HuH-7 (cell line): ENCODE measurements at regions not wholly inside any gene's neighbourhood (a gene's known extent, or its start where the extent isn't known, plus 50 kb on each side); places are given as distances from the start of the nearest gene placed in this dataset.
"Not testable (repeated sequence)": the region's sequence is repeated elsewhere in the genome, so short reads cannot be mapped to it uniquely, and the experiment has no call there.

Source experiments
- DNase-seq: peaks from one replicate; pipeline ENCODE4 v3.0.0; 2011; ENCODE audit warnings: low spot score

DNA sequence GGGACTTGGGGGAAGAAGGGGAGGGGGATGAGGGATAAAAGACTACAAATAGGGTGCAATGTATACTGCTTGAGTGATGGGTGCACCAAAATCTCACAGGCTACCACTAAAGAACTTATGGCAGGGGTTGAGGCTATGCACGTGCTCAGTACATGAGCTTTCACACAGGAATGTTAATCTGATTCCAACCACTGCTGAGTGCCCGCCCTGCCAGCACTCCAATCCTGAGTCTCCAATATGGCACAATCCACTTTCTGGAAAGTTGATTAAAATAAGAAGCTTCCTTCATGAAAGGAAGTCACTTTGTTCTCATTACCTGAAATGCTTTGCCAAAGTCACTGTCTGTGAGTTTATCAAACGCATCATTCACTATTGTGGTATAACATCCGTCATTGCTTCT is 463.0 kb downstream of the IRS2 start:
- DNase-seq: no peak

DNA sequence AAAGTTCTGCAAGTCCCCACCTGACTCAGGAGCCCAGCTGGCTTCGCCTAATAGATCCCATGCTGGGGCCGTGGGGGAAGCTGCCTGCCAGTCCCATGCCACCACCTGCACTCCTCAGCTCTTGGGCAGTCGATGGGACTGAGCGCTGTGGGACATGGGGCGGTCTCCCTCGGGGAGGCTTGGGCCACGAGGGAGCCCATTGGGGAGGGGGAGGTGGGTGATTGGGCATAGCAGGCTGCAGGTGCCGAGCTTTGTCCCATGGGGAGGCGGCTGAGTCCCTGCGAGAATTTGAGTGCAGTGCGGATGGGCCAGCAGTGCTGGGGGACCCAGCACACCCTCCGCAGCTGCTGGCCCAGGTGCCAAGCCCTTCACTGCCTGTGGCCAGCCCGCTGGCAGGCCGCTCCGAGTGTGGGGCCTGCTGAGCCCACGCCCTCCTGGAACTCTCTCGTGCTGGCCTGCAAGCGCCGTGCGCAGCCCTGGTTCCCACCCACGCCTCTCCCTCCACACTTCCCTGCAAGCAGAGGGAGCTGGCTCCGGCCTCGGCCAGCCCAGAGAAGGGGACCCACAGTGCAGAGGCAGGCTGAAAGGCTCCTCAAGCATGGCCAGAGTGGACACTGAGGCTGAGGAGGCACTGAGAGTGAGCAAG is 467.3 kb downstream of the IRS2 start:
- DNase-seq: no peak

DNA sequence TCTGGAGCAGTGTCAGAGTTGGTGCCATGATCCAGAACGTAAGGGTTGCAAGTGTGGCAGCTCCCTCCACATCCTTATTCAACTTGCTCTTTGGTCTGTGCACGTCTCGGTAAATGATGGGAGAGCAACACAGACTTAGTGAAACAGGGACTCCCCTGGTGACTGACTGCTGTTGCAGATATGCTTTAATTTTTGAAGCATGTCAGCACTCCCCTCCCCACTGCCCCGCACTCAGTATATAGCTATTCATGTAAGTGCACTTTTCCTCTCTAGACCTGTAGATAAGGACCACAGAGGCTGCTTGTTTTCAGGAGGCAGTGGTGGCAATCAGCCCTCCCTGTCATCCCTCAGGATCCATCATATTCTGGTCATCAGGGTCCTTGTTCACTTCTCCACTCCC is 470.9 kb downstream of the IRS2 start:
- DNase-seq: no peak

DNA sequence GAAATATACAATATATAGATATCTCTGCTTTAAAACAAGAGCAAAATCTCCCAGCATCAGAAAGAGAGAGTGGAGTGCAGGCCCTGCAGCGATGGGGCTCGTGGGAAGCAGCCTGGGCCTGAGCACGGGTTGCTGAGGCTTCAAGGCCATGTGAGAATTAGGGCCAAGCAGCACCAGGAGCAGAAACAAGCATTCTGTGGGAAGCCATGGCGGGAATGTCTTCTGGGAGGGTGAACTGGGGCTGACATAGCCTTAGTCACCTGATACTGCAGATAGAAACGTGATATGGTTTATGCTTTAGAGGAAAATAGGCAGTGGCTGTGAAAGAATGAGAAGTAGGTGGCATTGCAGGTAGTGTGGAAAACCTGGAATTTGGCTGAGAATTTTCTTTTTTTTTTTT is 472.3 kb downstream of the IRS2 start:
- DNase-seq: no peak

DNA sequence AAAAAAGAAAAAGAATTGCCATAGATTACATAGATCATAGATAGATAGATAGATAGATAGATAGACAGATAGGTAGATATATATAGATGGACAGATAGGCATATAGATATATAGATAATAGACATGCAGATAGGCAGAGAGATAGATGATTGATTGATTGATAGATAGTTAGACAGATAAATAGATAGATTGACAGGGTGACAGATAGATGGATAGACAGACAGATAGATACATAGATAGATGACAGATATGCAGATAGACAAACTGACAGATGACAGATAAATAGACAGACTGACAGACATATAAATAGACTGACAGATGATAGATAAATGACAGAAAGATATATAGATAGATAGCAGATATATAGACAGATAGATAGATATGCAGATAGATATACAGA is 474.0 kb downstream of the IRS2 start:
- no peak for DNase-seq

DNA sequence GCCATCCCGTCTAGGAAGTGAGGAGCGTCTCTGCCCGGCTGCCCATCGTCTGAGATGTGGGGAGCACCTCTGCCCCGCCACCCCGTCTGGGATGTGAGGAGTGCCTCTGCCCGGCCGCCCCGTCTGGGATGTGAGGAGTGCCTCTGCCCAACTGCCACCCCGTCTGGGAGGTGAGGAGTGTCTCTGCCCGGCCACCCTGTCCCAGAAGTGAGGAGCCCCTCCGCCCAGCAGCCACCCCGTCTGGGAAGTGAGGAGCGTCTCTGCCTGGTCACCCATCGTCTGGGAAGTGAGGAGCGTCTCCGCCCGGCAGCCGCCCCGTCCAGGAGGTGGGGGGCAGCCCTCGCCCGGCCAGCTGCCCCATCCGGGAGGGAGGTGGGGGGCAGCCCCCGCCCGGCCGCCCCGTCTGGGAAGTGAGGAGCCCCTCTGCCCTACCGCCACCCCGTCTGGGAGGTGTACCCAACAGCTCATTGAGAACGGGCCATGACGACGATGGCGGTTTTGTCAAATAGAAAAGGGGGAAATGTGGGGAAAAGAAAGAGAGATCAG is 474.9 kb downstream of the IRS2 start:
- DNase-seq: not testable (repeated sequence)

DNA sequence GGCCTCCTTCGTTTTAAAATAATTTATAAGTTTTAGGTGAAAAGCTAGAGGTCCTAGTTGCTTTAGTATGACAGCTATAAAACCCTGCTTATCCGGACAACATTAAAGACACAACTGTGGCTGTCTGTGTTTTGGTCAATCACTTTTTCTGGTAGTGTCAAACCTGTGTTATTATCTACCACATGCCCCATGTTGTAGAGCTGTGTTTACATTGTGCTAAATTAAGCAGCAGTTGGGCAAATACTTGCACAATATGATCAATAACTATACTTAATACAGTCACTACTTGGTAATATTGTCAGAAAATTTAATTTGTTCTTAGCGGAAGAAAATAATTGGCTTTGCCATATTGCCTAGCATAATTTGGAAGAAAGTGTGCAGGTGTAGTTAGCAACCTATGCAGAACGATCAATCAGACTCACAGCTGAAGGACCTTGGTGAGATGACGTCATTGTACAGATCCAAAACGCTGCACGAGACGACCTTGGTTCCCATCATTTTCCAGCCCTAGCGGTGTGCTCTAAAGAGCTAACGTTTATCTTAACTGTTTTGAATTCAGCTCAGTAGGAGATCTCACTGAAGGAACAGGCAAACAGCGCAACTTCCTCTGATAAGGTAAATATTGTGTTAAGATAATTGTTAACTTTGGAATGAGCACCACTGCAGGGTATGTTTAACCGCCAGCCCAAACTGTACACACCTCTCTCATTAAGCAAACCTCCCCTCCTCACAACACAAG is 476.6 kb downstream of the IRS2 start:
- no peak for DNase-seq

DNA sequence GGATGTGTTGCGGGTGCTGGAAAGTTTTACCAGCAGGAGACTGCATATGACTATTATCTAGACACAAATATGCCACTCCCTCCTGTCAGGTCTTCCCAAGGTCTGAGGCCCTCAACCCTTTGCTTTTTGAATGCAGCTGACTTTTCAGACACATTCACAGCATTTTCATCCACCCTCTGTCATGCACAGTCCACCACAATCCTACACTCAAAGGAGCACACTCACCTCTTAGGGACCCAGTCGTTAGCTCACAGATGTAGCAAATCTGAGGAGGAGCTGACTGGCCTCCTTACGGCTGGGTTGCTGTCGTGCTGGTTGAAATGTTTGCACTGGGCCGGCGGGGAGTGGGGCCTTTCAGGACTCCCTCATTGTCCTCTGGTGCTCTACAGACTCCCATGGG is 479.4 kb downstream of the IRS2 start:
- DNase-seq: no peak

DNA sequence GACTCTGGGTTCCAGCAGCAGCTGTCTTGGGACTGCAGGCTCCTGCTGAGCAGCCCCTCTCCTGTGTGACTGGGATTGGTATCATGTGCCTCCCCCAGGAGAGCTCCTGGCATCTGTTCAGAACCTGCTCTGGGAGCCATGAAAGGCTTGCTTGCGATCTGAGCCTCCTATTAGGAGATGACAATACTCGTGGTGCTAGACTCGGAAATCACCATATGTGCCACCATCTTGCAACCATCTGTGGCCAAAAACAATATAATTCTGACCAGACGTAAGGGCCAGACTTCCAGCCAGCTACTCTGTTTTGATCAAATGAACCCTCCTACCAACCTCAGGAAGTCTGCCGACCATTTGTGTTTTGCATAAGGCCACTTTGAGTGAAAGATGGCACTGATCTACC is 484.7 kb downstream of the IRS2 start:
- no peak for DNase-seq

DNA sequence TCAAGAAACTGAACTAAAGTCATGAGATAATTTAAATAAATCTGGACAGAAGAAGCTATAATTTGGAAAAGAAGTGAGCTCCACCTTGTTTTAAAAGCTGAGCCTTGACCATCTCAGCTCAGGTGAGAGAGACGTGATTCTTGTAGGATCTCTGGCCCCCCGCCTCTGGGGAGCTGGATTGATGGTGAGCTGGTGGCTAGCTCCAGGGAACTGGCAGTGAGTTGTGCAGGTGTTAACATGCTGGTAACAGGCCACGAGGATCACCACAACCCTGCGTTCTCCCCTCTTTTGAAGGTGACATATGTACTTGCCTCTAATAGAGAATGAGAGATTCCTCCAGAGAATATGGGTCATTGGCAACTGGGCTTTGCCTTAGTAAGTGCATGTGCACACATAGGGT is 485.1 kb downstream of the IRS2 start:
- no peak for DNase-seq

DNA sequence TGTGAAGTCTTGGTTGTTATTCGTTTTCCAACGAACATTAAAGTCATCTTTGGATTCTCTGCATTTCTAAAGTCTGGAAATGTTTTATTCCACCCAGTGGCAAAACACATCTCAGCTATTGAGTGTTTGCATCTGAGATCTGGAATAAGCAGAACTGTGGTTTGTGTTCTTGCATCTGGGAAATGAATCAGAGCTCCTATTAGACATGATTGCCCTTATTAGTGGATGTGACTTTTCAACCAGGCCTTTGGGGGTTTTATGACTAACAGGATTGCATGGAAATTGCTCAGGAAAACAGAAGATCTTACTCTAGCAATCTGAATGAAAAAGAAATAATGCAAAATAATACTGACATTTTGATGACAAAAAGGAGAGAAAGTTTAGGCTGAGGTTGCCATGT is 488.8 kb downstream of the IRS2 start:
- DNase-seq: no peak

DNA sequence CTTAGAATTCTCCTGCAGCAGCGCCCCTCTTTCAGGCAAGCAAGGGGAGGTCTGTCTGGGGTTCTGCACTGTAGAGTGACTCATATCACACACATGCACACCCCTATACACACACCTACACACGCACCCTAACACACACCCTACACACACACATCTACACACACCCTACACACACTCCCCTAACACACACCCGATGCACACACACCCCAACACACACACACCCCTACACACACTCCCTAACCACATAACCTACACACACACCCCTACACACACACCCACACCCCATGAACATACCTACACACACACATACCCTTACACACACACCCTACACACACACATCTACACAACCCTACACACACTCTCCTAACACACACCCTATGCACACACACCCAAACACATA is 493.2 kb downstream of the IRS2 start:
- no peak for DNase-seq

DNA sequence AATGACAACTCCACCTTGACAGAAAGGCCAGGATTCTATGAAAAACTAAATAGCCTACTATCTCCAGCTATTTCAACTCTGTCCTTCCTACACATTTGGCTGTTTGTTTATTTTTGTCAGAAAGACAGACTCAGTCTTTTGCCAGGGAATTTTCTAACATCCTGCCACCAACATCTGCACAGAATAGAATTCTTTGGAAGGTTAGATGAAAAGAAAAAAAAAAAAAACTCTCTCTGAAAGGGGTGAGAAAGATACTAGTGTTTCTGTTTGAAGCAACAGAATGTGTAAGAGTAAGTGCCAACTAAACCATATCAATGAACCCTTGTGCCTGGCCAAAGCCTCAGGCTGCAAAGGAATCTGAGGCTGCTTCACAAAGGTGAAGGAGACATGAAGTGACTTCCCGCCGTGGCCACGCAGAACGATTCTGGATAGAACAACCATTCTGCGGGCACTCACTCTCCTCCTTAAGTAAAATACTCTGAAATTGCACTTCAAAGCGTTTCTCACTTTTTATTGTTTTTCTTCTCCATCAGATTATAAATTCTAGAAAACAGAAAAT is 498.2 kb downstream of the IRS2 start:
- DNase-seq: no peak

DNA sequence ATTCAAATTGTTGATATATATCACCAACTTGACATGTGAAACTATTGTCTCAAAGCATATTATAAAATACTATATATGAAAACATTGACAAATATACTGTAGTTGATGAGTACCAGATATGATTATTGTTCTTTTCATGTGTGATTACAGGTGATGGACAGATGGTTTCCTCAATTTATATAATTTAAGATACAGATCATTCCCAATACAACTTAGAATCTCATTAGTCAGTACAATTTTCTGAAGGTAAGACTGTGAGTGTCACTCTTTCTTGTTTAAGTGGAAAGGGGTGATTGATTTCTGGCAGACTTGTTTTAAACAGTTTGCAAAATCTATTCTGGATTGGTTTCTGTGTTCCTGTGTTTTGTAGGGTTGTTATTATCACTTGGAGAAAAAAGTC is 498.8 kb downstream of the IRS2 start:
- no peak for DNase-seq

DNA sequence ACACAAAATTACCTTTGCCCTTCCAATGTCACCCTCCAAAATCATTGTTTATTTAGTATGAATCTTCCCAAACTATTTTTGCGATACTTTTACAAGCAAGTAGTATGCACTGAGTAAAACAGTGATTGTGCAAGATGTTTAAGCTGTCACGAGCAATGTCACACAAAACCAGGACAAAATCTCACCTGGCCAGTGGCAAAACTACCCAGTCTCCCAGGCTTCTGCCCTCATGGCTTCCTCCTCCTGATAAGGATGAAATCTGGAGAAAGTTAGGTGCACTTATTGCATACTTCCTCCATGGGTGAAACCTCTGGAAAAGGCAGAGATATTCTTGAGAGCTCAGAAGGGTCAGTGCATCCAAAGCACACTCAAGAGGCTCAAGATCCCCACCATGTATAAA is 500.8 kb downstream of the IRS2 start:
- no peak for DNase-seq

DNA sequence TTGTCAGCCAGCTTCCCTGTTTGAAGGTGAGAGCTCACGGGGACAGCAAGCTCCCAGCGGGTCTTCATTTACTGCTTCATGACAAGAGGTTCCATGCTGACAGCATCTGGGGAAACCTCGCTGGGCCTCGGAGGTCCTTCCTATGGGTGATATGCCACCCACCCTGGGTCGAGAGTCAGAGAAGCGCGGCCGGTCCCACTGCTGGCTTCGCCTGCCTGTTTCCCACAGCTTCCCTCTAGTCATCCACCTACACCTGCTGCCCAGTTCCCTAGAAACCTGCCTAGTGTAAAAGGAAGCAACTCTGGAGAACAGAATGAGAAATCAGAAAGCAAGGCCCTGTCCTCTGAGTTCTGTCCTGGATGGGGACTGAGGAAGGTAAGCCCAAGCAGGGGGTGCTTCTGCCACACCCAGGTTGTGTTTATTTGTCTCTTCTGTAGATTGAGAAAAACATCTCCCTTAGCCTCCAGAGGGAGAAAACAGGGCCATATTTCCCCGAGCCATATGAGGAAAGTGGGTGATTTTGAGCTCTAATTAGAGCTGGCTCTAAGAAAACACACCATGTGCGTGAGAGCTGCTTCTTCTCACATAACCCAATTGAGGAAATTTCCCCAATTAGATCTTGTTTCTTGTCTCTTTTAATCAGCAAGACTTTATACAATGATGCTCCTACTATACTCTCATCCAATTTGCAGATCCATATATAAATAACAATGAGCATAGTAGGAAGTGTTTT is 504.3 kb downstream of the IRS2 start:
- DNase-seq: no peak

DNA sequence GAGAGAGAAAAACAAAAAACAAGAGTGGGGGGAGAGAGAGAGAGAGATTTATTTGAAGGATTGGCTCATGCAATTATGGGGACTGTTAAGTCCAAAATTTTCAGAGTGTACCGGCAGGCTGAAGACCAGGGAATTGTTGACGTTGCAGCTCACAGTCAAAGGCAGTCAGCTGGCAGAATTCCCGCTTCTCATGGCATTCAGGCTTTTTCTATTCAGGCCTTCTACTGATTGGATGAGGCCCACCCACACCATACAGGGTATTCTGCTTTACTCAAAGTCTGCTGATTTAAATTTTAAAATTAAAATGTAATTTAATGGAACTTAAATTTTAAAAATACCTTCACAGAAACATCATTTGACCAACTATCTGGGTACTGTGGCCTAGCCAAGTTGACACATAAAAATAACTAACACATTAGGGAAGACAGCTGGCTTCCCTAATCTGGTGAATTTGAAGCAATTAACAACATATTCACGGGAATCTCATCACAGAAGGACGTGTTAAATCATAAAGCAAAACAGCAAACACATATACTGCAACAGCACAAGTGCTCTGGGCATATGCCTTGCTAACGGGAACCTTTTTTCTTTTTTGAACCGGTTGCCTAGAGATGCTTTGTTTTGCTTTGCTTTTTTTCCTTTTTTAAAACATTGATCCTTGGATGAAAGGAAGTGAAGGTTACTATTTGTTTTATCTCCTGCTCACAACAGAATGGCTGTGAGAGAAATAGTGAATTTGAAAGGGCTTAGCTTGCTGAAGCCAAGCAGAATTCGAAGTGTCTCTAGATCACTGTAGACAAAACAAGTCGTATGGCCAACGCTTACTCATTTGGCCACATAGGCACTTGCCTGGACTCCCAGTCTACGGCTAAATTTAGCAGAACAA is 505.1 kb downstream of the IRS2 start:
- no peak for DNase-seq

DNA sequence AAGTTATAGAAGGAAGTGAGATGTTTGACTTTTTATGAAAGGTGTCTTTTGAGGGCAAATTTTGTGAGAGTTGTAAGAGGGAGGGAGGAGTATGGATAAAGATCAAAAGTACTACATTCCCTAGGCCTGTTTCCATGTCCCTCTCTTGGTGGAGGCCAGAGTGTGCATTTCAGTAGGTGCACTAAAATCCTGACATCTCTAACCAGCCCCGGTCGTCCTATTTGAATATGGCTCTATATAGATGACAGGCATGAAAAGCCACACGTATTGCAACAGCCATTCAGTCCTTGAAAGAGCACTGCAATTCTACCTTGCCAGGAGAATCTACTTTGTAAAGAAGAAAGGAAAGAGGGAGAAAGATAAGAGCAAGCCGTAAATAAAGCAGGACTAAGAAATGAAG is 510.1 kb downstream of the IRS2 start:
- DNase-seq: no peak

DNA sequence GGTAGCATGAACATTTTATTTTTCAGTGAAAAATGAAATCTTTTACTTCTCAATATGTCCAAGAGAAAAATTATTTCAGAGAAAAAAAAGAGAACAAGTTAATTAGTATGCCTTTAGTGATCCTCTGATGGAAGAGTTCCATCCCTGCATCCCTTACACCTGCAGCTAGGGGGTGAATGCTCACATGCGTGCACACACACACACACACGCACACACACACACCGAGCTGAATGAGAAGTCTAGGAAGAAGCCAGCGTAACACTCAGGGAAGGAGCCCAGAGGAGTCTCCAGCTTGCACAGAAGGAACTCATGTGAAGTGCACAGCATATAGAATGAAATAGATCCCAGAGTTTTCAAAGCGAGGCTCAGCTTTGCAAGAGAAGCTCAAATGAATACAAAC is 510.5 kb downstream of the IRS2 start:
- DNase-seq: no peak

DNA sequence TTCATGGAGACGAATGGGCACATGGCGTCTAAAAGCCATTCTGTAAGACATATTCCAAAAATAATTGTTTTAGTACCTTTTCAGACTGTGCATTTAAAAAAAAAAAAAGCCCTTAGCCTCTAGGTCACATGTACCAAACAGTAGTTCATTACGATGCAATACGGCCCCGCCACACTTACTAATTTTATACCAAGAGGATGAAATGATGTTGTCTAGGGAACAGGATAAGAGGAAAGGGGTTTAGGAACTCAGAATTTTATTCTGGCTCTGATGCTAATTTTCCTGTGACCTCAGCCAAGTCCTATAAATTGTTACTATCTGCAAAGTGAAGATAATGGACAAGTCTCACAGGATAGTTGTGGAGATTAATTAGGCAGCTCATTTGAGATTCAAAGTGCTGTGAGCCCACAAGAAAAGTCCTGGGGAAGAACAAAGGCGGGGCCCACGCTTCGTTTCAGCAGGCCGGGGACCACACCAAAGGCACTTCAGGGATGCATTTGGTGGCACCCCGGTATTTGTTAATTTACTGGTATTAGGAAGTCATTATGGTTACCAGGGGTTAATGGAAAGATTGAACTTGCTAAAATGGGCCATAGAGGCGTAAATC is 511.1 kb downstream of the IRS2 start:
- no peak for DNase-seq

DNA sequence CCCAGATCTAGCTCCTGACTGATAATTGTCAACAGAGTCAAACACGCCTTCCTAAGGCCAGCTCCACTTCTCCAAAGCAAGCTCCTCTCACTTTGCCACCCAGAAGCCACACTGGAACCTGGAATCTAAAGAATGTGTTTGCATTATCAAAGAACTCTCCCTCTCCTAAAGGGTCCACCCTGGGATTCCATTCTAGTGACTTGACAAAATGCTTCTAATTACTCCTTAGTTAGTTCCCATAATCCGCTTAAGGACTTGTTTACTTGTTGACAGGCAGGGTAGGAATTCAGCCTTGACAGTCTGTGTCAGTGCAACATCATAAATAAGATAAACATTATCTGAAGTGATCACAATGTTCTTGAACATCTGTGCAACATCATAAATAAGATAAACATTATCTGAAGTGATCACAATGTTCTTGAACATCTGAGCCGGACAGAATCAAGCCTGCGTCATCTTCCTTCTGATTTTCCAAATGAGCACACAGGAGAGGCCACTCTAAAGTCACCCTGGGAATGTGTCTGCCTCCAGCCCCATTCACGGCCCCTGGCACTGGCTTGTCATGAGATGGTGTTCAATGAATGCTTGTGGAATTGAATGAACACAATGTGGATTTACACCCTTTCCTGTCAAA is 512.1 kb downstream of the IRS2 start:
- DNase-seq: no peak
